ENCODE measurements at regions not wholly inside any gene's neighbourhood (a gene's known extent, or its start where the extent isn't known, plus 50 kb on each side); places are given as distances from the start of the nearest gene placed in this dataset.

DNA sequence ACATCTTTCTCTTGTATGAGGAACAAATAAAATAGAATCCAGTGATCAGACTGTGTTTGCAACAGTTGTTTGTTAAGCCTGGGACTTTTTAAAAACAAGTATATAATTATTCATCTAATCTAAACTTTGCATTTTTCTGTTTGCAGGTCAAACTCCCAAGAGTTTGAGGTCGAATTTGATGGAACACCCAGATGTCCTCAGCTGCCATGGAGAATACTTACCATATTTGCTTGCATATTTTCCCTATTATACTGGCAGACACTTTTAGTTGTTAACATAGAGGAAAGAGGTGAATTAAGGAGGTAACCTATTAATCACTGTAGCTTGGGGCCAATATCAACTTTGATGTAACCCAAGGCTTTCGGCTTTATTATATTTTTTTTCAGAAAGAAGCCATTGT is 401.5 kb upstream of the DIPK2B start:
- Histone ChIP-seq H3K4ac (ENCODE audit: low read depth, low read length) (no peak overlapping the region), H3K27ac (ENCODE audit: insufficient read depth, low read length) (peak overlapping the region; percentile 27; the same call in 1 of the 2 replicates), H2AK5ac (ENCODE audit: low read depth, low read length) (no peak overlapping the region), H3K4me1 (ENCODE audit: control insufficient read depth, insufficient read depth, low read length) (peaks cover 3% of the 10 kb centered on the region; the same call in 1 of the 2 replicates), H3K27me3 (ENCODE audit: control insufficient read depth, insufficient read depth, low read length) (no peaks in the 10 kb centered on the region; the same call in 1 of the 2 replicates), H2BK20ac (ENCODE audit: low read depth, low read length) (no peak overlapping the region), H3K9ac (ENCODE audit: low read depth, low read length) (no peak overlapping the region), H4K20me1 (ENCODE audit: insufficient read depth, low read length) (no peaks in the 10 kb centered on the region), H3K14ac (replicated peaks; ENCODE audit: low read depth, low read length) (no peak overlapping the region), H3K23ac (ENCODE audit: low read depth, low read length) (no peak overlapping the region), H2AFZ (replicated peaks; ENCODE audit: low read length, poor library complexity) (no peak overlapping the region), H3K9me1 (ENCODE audit: insufficient read depth, low read length) (0 out of 2 replicates have a peak, but pooled peaks cover 3% of the 10 kb centered on the region), H3K4me3 (ENCODE audit: insufficient read depth, low read depth, low read length) (no peak overlapping the region), H4K8ac (ENCODE audit: low read depth in 2 of 2, low read length in 2 of 2) (peak overlapping the region in 1 of 2 experiments; percentile 69; a peak in 1 of 4 replicates), H2AK9ac (replicated peaks; ENCODE audit: low read depth, low read length, poor library complexity) (no peak overlapping the region), H2BK15ac (ENCODE audit: low read depth, low read length) (no peak overlapping the region), H4K91ac (ENCODE audit: insufficient read depth, low read depth, low read length) (no peak overlapping the region), H3K36me3 (ENCODE audit: control insufficient read depth, insufficient read depth, low read length) (no peaks in the 10 kb centered on the region), H4K5ac (ENCODE audit: low read depth, low read length) (no peak overlapping the region), H3K79me1 (ENCODE audit: low read depth in 1 of 2, low read length in 2 of 2) (no peaks in the 10 kb centered on the region), H2BK120ac (ENCODE audit: low read depth, low read length) (no peak overlapping the region), H3K18ac (ENCODE audit: low read depth, low read length) (no peak overlapping the region), H3K9me3 (ENCODE audit: control insufficient read depth, insufficient read depth, low read length) (no peaks in the 10 kb centered on the region; the same call in 1 of the 2 replicates), H3K4me2 (ENCODE audit: low read depth, low read length) (no peak overlapping the region), H3K56ac (ENCODE audit: extremely low read depth, insufficient read depth, low read length) (no peak overlapping the region), H2BK5ac (ENCODE audit: low read depth, low read length, poor library complexity, severe bottlenecking) (peak overlapping the region; percentile 34)
- WGBS, 2 experiments (ENCODE audit: extremely low coverage in 2 of 2, insufficient read length in 1 of 2), result no CpG with 5 or more reads among the region's 2 CpGs
- TF ChIP-seq BHLHE40 (IDR thresholded peaks at IDR 0.05; ENCODE audit: low read depth, low read length), result no peak
- no peak for TF ChIP-seq CHD1 (IDR thresholded peaks at IDR 0.05; ENCODE audit: low read depth, low read length)
- TF ChIP-seq MAZ (IDR thresholded peaks at IDR 0.05; ENCODE audit: borderline replicate concordance, low read depth, low read length), result no peak
- no peak for TF ChIP-seq FOS (IDR thresholded peaks at IDR 0.05; ENCODE audit: low read depth, low read length)
- no peak for TF ChIP-seq SMC3 (IDR thresholded peaks at IDR 0.05; ENCODE audit: low read depth, low read length)
- no peak for TF ChIP-seq USF2 (IDR thresholded peaks at IDR 0.05; ENCODE audit: low read depth, low read length)
- no peak for TF ChIP-seq RAD21 (IDR thresholded peaks at IDR 0.05; ENCODE audit: low read length)
- TF ChIP-seq NFE2L2 (IDR thresholded peaks at IDR 0.05; ENCODE audit: low read depth, low read length), result no peak
- no peak for TF ChIP-seq MAFK (IDR thresholded peaks at IDR 0.05; ENCODE audit: low read depth, low read length)
- no peak for TF ChIP-seq CEBPB (IDR thresholded peaks at IDR 0.05; ENCODE audit: low read depth, low read length)
- TF ChIP-seq, protein P1, sequence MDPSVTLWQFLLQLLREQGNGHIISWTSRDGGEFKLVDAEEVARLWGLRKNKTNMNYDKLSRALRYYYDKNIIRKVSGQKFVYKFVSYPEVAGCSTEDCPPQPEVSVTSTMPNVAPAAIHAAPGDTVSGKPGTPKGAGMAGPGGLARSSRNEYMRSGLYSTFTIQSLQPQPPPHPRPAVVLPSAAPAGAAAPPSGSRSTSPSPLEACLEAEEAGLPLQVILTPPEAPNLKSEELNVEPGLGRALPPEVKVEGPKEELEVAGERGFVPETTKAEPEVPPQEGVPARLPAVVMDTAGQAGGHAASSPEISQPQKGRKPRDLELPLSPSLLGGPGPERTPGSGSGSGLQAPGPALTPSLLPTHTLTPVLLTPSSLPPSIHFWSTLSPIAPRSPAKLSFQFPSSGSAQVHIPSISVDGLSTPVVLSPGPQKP (IDR thresholded peaks at IDR 0.05; ENCODE audit: borderline replicate concordance, low read depth, low read length), result no peak
- TF ChIP-seq POLR2A (IDR thresholded peaks at IDR 0.05; ENCODE audit: low read depth, low read length), result no peak
- DNase-seq (peak; percentile 30), ATAC-seq (ENCODE audit: low read depth) (peak; percentile 40)
- no TSS peak for BruUV-seq (replicated peaks)
- intact Hi-C loops (cut with micrococcal nuclease), result no loop called here
- POLR2A ChIA-PET (ENCODE audit: unreplicated experiment), result no interaction called here
- in situ Hi-C loops (cut with MboI; ENCODE audit: low sequenced_read_pairs), result no loop called here
- CTCF ChIA-PET, result no interaction called here
- dilution Hi-C loops (cut with HindIII; ENCODE audit: low sequenced_read_pairs, unreplicated experiment), result no loop called here

Data from IMR-90 (cell line).